Neural crest cell (in vitro differentiated cells): ENCODE measurements at regions not wholly inside any gene's neighbourhood (a gene's known extent, or its start where the extent isn't known, plus 50 kb on each side); places are given as distances from the start of the nearest gene placed in this dataset.

ENCODE experiments used
- DNase-seq: peaks from one replicate; pipeline ENCODE4 v3.0.0; 2021; ENCODE audit warnings: low read depth, mixed read lengths, low spot score
- H3K27ac Mint-ChIP-seq: one replicate; pipeline ENCODE4 v1.8.0; 2021; ENCODE audit warnings: mild to moderate bottlenecking, mixed read lengths; ENCODE audit not compliant: unreplicated experiment
- H3K27me3 Mint-ChIP-seq: 2 replicates; pipeline ENCODE4 v1.8.0; 2021; ENCODE audit warnings: low read depth, mild to moderate bottlenecking, mixed read lengths
- H3K36me3 Mint-ChIP-seq: 2 replicates; pipeline ENCODE4 v1.8.0; 2021; ENCODE audit warnings: low read depth, mild to moderate bottlenecking, mixed read lengths
- H3K4me1 Mint-ChIP-seq: 2 replicates; pipeline ENCODE4 v1.8.0; 2021; ENCODE audit warnings: mixed read lengths
- H3K4me3 Mint-ChIP-seq: one replicate; pipeline ENCODE4 v1.8.0; 2021; ENCODE audit warnings: mild to moderate bottlenecking, mixed read lengths
- H3K9me3 Mint-ChIP-seq: 2 replicates; pipeline ENCODE4 v1.8.0; 2021; ENCODE audit warnings: mixed read lengths
- CTCF ChIP-seq: fragments of 200-600 bp; sonication (generic); conservative IDR thresholded peaks from 2 replicates; pipeline ENCODE4 v1.5.0; 2021; ENCODE audit warnings: antibody characterized with exemption, mild to moderate bottlenecking

GRCh38 chr14:76941544-76941943, 87.0 kb downstream of the IRF2BPL start:
- H3K4me3 Mint-ChIP-seq, result peak overlapping the region; percentile 20
- H3K36me3 Mint-ChIP-seq, result no peaks in the 10 kb centered on the region
- no peaks in the 10 kb centered on the region for H3K9me3 Mint-ChIP-seq
- no peak overlapping the region for H3K27ac Mint-ChIP-seq
- H3K4me1 Mint-ChIP-seq, result peaks cover 52% of the 10 kb centered on the region
- no peaks in the 10 kb centered on the region for H3K27me3 Mint-ChIP-seq
- no peak for DNase-seq
- no peak for TF ChIP-seq CTCF

GRCh38 chr14:76940021-76940760, 88.3 kb downstream of the IRF2BPL start:
- no peak overlapping the region for H3K4me3 Mint-ChIP-seq
- no peak overlapping the region for H3K27ac Mint-ChIP-seq
- H3K4me1 Mint-ChIP-seq, result peaks cover 53% of the 10 kb centered on the region
- no peaks in the 10 kb centered on the region for H3K9me3 Mint-ChIP-seq
- no peaks in the 10 kb centered on the region for H3K27me3 Mint-ChIP-seq
- no peak for DNase-seq
- no peaks in the 10 kb centered on the region for H3K36me3 Mint-ChIP-seq
- TF ChIP-seq CTCF, result no peak

- H3K27ac Mint-ChIP-seq, result no peak overlapping the region
Measured at GRCh38 chr14:76939015-76939742, 89.3 kb downstream of the IRF2BPL start.

GRCh38 chr14:76938092-76938500, 90.4 kb downstream of the IRF2BPL start:
- H3K4me3 Mint-ChIP-seq, result no peak overlapping the region

More at GRCh38 chr14:76939015-76939742, 89.3 kb downstream of the IRF2BPL start:
- TF ChIP-seq CTCF, result no peak
- no peaks in the 10 kb centered on the region for H3K36me3 Mint-ChIP-seq
- no peaks in the 10 kb centered on the region for H3K27me3 Mint-ChIP-seq
- H3K4me1 Mint-ChIP-seq, result peaks cover 53% of the 10 kb centered on the region
- no peak overlapping the region for H3K4me3 Mint-ChIP-seq
- no peak for DNase-seq
- H3K9me3 Mint-ChIP-seq, result no peaks in the 10 kb centered on the region

More at GRCh38 chr14:76938092-76938500, 90.4 kb downstream of the IRF2BPL start:
- Mint-ChIP-seq H3K9me3 (no peaks in the 10 kb centered on the region), H3K27ac (peak overlapping the region; percentile 80), H3K36me3 (no peaks in the 10 kb centered on the region), H3K27me3 (no peaks in the 10 kb centered on the region), H3K4me1 (peaks cover 48% of the 10 kb centered on the region)
- DNase-seq, result no peak
- no peak for TF ChIP-seq CTCF
